Omental fat pad (tissue), 3 donors: ENCODE measurements at regions not wholly inside any gene's neighbourhood (a gene's known extent, or its start where the extent isn't known, plus 50 kb on each side); places are given as distances from the start of the nearest gene placed in this dataset.

Experiments used
- ATAC-seq: fragments of 150-250 bp; one replicate; pipeline ENCODE4 v1.9.1; 2016; ENCODE audit warnings: mild to moderate bottlenecking, moderate library complexity; ENCODE audit not compliant: low FRiP score
- DNase-seq: peaks from one replicate; pipeline ENCODE4 v3.0.0-alpha.2; 2019; ENCODE audit warnings: low spot score
- CTCF ChIP-seq, 3 donors: fragments of 450-650 bp; IDR thresholded peaks; one replicate each; pipeline ENCODE4 v1.5.1; 2016 to 2017; ENCODE audit warnings: antibody characterized with exemption in 3 of 3, mild to moderate bottlenecking in 3 of 3, moderate library complexity in 2 of 3

- no peak for ATAC-seq
- TF ChIP-seq CTCF (IDR thresholded peaks at IDR 0.05) = no peak
- DNase-seq = no peak
Observed at GRCh38 chr5:2132497-2132847, 249.7 kb upstream of the IRX4 start.

GRCh38 chr5:2131826-2132496 is 249.2 kb upstream of the IRX4 start:
- no peak for TF ChIP-seq CTCF (IDR thresholded peaks at IDR 0.05)
- ATAC-seq (no peak), DNase-seq (no peak)

- DNase-seq = no peak
- TF ChIP-seq CTCF (IDR thresholded peaks at IDR 0.05) = no peak
- ATAC-seq = no peak
Observed at GRCh38 chr5:2131196-2131595, 248.5 kb upstream of the IRX4 start.

GRCh38 chr5:2130361-2130760 is 247.6 kb upstream of the IRX4 start:
- TF ChIP-seq CTCF (IDR thresholded peaks at IDR 0.05) = no peak
- DNase-seq (no peak), ATAC-seq (no peak)

- no peak for DNase-seq
- no peak for ATAC-seq
- TF ChIP-seq CTCF (IDR thresholded peaks at IDR 0.05) = no peak
Observed at GRCh38 chr5:2129568-2130272, 247.0 kb upstream of the IRX4 start.

GRCh38 chr5:2128686-2129355 is 246.1 kb upstream of the IRX4 start:
- DNase-seq (no peak), ATAC-seq (no peak)
- no peak for TF ChIP-seq CTCF (IDR thresholded peaks at IDR 0.05)
